ENCODE measurements at regions not wholly inside any gene's neighbourhood (a gene's known extent, or its start where the extent isn't known, plus 50 kb on each side); places are given as distances from the start of the nearest gene placed in this dataset.

- Histone ChIP-seq H3K27me3 (ENCODE audit: control insufficient read depth, low read length) (no peaks in the 10 kb centered on the region), H3K4me1 (ENCODE audit: control insufficient read depth, low read length) (no peaks in the 10 kb centered on the region), H3K9me3 (ENCODE audit: control insufficient read depth, insufficient read depth, low read length) (no peaks in the 10 kb centered on the region), H3K9me2 (replicated peaks; ENCODE audit: control insufficient read depth, low read length) (no peaks in the 10 kb centered on the region), H3F3A (ENCODE audit: control insufficient read depth, insufficient read depth) (no peaks in the 10 kb centered on the region), H3K4me3 (ENCODE audit: low read length) (no peak overlapping the region), H3K27ac (ENCODE audit: low read depth, low read length) (no peak overlapping the region), H3K4me2 (ENCODE audit: low read length) (no peak overlapping the region), H4K20me1 (ENCODE audit: control insufficient read depth, insufficient read depth, low read depth, low read length) (no peaks in the 10 kb centered on the region), H3K79me2 (ENCODE audit: control insufficient read depth, low read length) (no peaks in the 10 kb centered on the region), H3K36me3 (ENCODE audit: control insufficient read depth, low read length) (no peaks in the 10 kb centered on the region)
- no peak for TF ChIP-seq EZH2phosphoT487 (IDR thresholded peaks at IDR 0.05; ENCODE audit: borderline replicate concordance, low read length)
- TF ChIP-seq CTCF (IDR thresholded peaks at IDR 0.05; ENCODE audit: low read depth, low read length, poor library complexity, severe bottlenecking): no peak
Measured at GRCh38 chr3:191518861-191519260, 57.9 kb downstream of the PYDC2 start.

- Histone ChIP-seq H3K4me3 (ENCODE audit: low read length) (no peak overlapping the region), H4K20me1 (ENCODE audit: control insufficient read depth, insufficient read depth, low read depth, low read length) (no peaks in the 10 kb centered on the region), H3K27me3 (ENCODE audit: control insufficient read depth, low read length) (no peaks in the 10 kb centered on the region), H3K4me2 (ENCODE audit: low read length) (no peak overlapping the region), H3K4me1 (ENCODE audit: control insufficient read depth, low read length) (no peaks in the 10 kb centered on the region), H3K9me3 (ENCODE audit: control insufficient read depth, insufficient read depth, low read length) (no peaks in the 10 kb centered on the region), H3F3A (ENCODE audit: control insufficient read depth, insufficient read depth) (no peaks in the 10 kb centered on the region), H3K36me3 (ENCODE audit: control insufficient read depth, low read length) (no peaks in the 10 kb centered on the region), H3K27ac (ENCODE audit: low read depth, low read length) (no peak overlapping the region), H3K9me2 (replicated peaks; ENCODE audit: control insufficient read depth, low read length) (no peaks in the 10 kb centered on the region), H3K79me2 (ENCODE audit: control insufficient read depth, low read length) (no peaks in the 10 kb centered on the region)
- TF ChIP-seq EZH2phosphoT487 (IDR thresholded peaks at IDR 0.05; ENCODE audit: borderline replicate concordance, low read length): no peak
- no peak for TF ChIP-seq CTCF (IDR thresholded peaks at IDR 0.05; ENCODE audit: low read depth, low read length, poor library complexity, severe bottlenecking)
Measured at GRCh38 chr3:191521055-191521454, 60.1 kb downstream of the PYDC2 start.

GRCh38 chr3:191523148-191523547 lies 62.2 kb downstream of the PYDC2 start:
- TF ChIP-seq EZH2phosphoT487 (IDR thresholded peaks at IDR 0.05; ENCODE audit: borderline replicate concordance, low read length): no peak
- no peak for TF ChIP-seq CTCF (IDR thresholded peaks at IDR 0.05; ENCODE audit: low read depth, low read length, poor library complexity, severe bottlenecking)
- Histone ChIP-seq H3K4me1 (ENCODE audit: control insufficient read depth, low read length) (no peaks in the 10 kb centered on the region), H3K36me3 (ENCODE audit: control insufficient read depth, low read length) (no peaks in the 10 kb centered on the region), H3K4me2 (ENCODE audit: low read length) (no peak overlapping the region), H3K9me3 (ENCODE audit: control insufficient read depth, insufficient read depth, low read length) (no peaks in the 10 kb centered on the region), H4K20me1 (ENCODE audit: control insufficient read depth, insufficient read depth, low read depth, low read length) (no peaks in the 10 kb centered on the region), H3K27me3 (ENCODE audit: control insufficient read depth, low read length) (no peaks in the 10 kb centered on the region), H3K79me2 (ENCODE audit: control insufficient read depth, low read length) (no peaks in the 10 kb centered on the region), H3K27ac (ENCODE audit: low read depth, low read length) (no peak overlapping the region), H3F3A (ENCODE audit: control insufficient read depth, insufficient read depth) (no peaks in the 10 kb centered on the region), H3K9me2 (replicated peaks; ENCODE audit: control insufficient read depth, low read length) (no peaks in the 10 kb centered on the region), H3K4me3 (ENCODE audit: low read length) (no peak overlapping the region)

- H3K79me2 ChIP-seq (ENCODE audit: control insufficient read depth, low read length): no peaks in the 10 kb centered on the region
- no peak overlapping the region for H3K27ac ChIP-seq (ENCODE audit: low read depth, low read length)
- no peaks in the 10 kb centered on the region for H4K20me1 ChIP-seq (ENCODE audit: control insufficient read depth, insufficient read depth, low read depth, low read length)
- H3K27me3 ChIP-seq (ENCODE audit: control insufficient read depth, low read length): no peaks in the 10 kb centered on the region
- H3K9me2 ChIP-seq (replicated peaks; ENCODE audit: control insufficient read depth, low read length): no peaks in the 10 kb centered on the region
- H3K36me3 ChIP-seq (ENCODE audit: control insufficient read depth, low read length): no peaks in the 10 kb centered on the region
- no peak overlapping the region for H3K4me3 ChIP-seq (ENCODE audit: low read length)
- H3K4me2 ChIP-seq (ENCODE audit: low read length): no peak overlapping the region
- H3K9me3 ChIP-seq (ENCODE audit: control insufficient read depth, insufficient read depth, low read length): no peaks in the 10 kb centered on the region
- H3F3A ChIP-seq (ENCODE audit: control insufficient read depth, insufficient read depth): no peaks in the 10 kb centered on the region
- H3K4me1 ChIP-seq (ENCODE audit: control insufficient read depth, low read length): no peaks in the 10 kb centered on the region
- TF ChIP-seq EZH2phosphoT487 (IDR thresholded peaks at IDR 0.05; ENCODE audit: borderline replicate concordance, low read length): no peak
Measured at GRCh38 chr3:191528589-191528988, 67.6 kb downstream of the PYDC2 start.

Data from DOHH2 (cell line).